K562 (cell line): ENCODE measurements at regions not wholly inside any gene's neighbourhood (a gene's known extent, or its start where the extent isn't known, plus 50 kb on each side); places are given as distances from the start of the nearest gene placed in this dataset.

Experiments
- ATAC-seq: fragments of 200-7000 bp; cut with Tn5 transposase; 3 replicates; pipeline ENCODE4 v1.9.1; 2020; ENCODE audit warnings: moderate library complexity
- BruUV-seq: library from RNA; stranded (reverse); fragments of 400-500 nt; replicated peaks from 2 replicates; lab custom pipeline; 2021; lab: Mats Ljungman, UMichigan
- CTCF ChIA-PET: fragments of 300-600 bp; formaldehyde crosslinking; extraction: SDS; loops from one replicate; lab custom pipeline; 2021; ENCODE audit warnings: low intra/inter-chr PET ratio; lab: Yijun Ruan, JAX
- POLR2A ChIA-PET: fragments of 300-600, 350-650 bp; sonication (Branson Sonifier 250); formaldehyde crosslinking; extraction: SDS; loops from one replicate; lab custom pipeline; 2021; ENCODE audit warnings: antibody characterized with exemption, inconsistent platforms; lab: Yijun Ruan, JAX
- DNase-seq, 4 experiments: peaks; one replicate each; pipeline versions ENCODE4 v3.0.0 to v3.0.0-alpha.2; 2011 to 2018; ENCODE audit warnings: low spot score in 3 of 4, mixed read lengths in 3 of 4; ENCODE audit errors: extremely low read depth in 1 of 4
- FAIRE-seq: peaks from 2 replicates; lab custom pipeline; 2011; peaks lifted over from hg19 to GRCh38; lab: Jason Lieb, UNC
- H2AFZ ChIP-seq: 2 replicates; pipeline ENCODE4 v1.6.0; 2011; ENCODE audit warnings: low read depth, low read length, control low read depth, inconsistent platforms
- H3K27ac ChIP-seq: fragments of 200-600 bp; 3 replicates; pipeline ENCODE4 v1.8.0; 2011; ENCODE audit warnings: low read depth, mild to moderate bottlenecking, control low read depth, inconsistent platforms, low read length, moderate library complexity, mixed read lengths; ENCODE audit errors: extremely low read depth
- H3K27me3 ChIP-seq, 2 experiments: fragments of 300-600 bp in 1 of 2; 2 replicates in 1 of 2; 3 replicates in 1 of 2; pipeline versions ENCODE4 v1.6.0 to v1.8.0; 2011; ENCODE audit warnings: inconsistent platforms in 2 of 2, low read length in 2 of 2, mild to moderate bottlenecking in 1 of 2, mixed read lengths in 1 of 2, moderate library complexity in 1 of 2; ENCODE audit not compliant: control insufficient read depth in 2 of 2, insufficient read depth in 2 of 2
- H3K36me3 ChIP-seq: fragments of 300-600 bp; 3 replicates; pipeline ENCODE4 v1.8.0; 2011; ENCODE audit warnings: mild to moderate bottlenecking, low read length, inconsistent platforms; ENCODE audit not compliant: control insufficient read depth, insufficient read depth
- H3K4me1 ChIP-seq, 2 experiments: fragments of 200-600 bp in 1 of 2; replicated peaks in 1 of 2; 2 replicates in 1 of 2; 3 replicates in 1 of 2; pipeline versions ENCODE4 v1.5.1 to v1.8.0; 2011; ENCODE audit warnings: inconsistent platforms in 2 of 2, low read length in 2 of 2, mild to moderate bottlenecking in 1 of 2, mixed read lengths in 1 of 2, moderate library complexity in 1 of 2; ENCODE audit not compliant: control insufficient read depth in 2 of 2, insufficient read depth in 2 of 2
- H3K4me2 ChIP-seq: 2 replicates; pipeline ENCODE4 v1.6.1; 2011; ENCODE audit warnings: low read length, control low read depth, inconsistent platforms, mixed read lengths; ENCODE audit not compliant: insufficient read depth
- H3K4me3 ChIP-seq: fragments of 200-600 bp; sonication (generic), shearing (Covaris generic); 2 replicates; pipeline ENCODE4 v1.5.1; 2016; ENCODE audit warnings: control low read depth, inconsistent platforms
- H3K79me2 ChIP-seq: fragments of 200-600 bp; 3 replicates; pipeline ENCODE4 v1.8.0; 2011; ENCODE audit warnings: low read length, inconsistent platforms; ENCODE audit not compliant: control insufficient read depth, insufficient read depth
- H3K9ac ChIP-seq, 2 experiments: 2 replicates each; pipeline versions ENCODE4 v1.6.0 to v1.6.1; 2011; ENCODE audit warnings: low read depth in 2 of 2, low read length in 2 of 2, control low read depth in 1 of 2, inconsistent platforms in 1 of 2, mild to moderate bottlenecking in 1 of 2, mixed read lengths in 1 of 2; ENCODE audit not compliant: insufficient read depth in 1 of 2
- H3K9me1 ChIP-seq: one replicate; pipeline ENCODE4 v1.6.0; 2011; ENCODE audit warnings: inconsistent platforms, mild to moderate bottlenecking, low read length, moderate library complexity; ENCODE audit not compliant: control insufficient read depth, insufficient read depth
- H3K9me3 ChIP-seq: replicated peaks from 2 replicates; pipeline ENCODE4 v1.5.1; 2011; ENCODE audit warnings: low read depth, low read length, inconsistent platforms; ENCODE audit not compliant: control insufficient read depth, insufficient read depth
- H4K20me1 ChIP-seq: replicated peaks from 2 replicates; pipeline ENCODE4 v1.6.1; 2011; ENCODE audit warnings: low read length, inconsistent platforms, mixed read lengths; ENCODE audit not compliant: control insufficient read depth, insufficient read depth
- BHLHE40 ChIP-seq: IDR thresholded peaks from 2 replicates; pipeline ENCODE4 v1.6.1; 2011; ENCODE audit warnings: low read length, improper control_type of control experiment
- CBFA2T2 ChIP-seq: fragments of 450-650 bp; conservative IDR thresholded peaks from 2 replicates; pipeline ENCODE4 v1.6.1; 2017; ENCODE audit warnings: mild to moderate bottlenecking
- DDX20 ChIP-seq: fragments of 450-650 bp; IDR thresholded peaks from 2 replicates; pipeline ENCODE4 v1.6.1; 2016; ENCODE audit warnings: missing genetic modification characterization, low read depth, mild to moderate bottlenecking, missing compliant biosample characterization, moderate library complexity
- FOXM1 ChIP-seq, 2 experiments: fragments of 450-650 bp in 1 of 2; sonication (generic) in 1 of 2; formaldehyde crosslinking in 1 of 2; IDR thresholded peaks; 2 replicates each; pipeline versions ENCODE4 v1.6.1 to v1.9.0; 2017 to 2022; ENCODE audit warnings: low read depth in 2 of 2, mild to moderate bottlenecking in 2 of 2, missing genetic modification reagents in 1 of 2, moderate library complexity in 1 of 2
- MYBL2 ChIP-seq, 2 experiments: fragments of 450-650 bp in 1 of 2; sonication (generic) in 1 of 2; formaldehyde crosslinking in 1 of 2; IDR thresholded peaks; 2 replicates each; pipeline versions ENCODE4 v1.6.1 to v1.8.1; 2017 to 2022; ENCODE audit warnings: borderline replicate concordance in 1 of 2, inconsistent platforms in 1 of 2, low read depth in 1 of 2, mild to moderate bottlenecking in 1 of 2, missing genetic modification reagents in 1 of 2, moderate library complexity in 1 of 2
- NCOA2 ChIP-seq, 2 experiments: fragments of 450-650 bp; IDR thresholded peaks; 2 replicates each; pipeline ENCODE4 v1.6.1; 2018; ENCODE audit warnings: mild to moderate bottlenecking in 2 of 2, moderate library complexity in 1 of 2; ENCODE audit not compliant: partially characterized antibody in 2 of 2
- NCOA6 ChIP-seq: fragments of 450-650 bp; IDR thresholded peaks from 2 replicates; pipeline ENCODE4 v1.6.1; 2017; ENCODE audit warnings: mild to moderate bottlenecking
- SMAD1 ChIP-seq: fragments of 150-350 bp; IDR thresholded peaks from 2 replicates; pipeline ENCODE4 v1.6.1; 2014; ENCODE audit warnings: low read length, low read depth; ENCODE audit not compliant: partially characterized antibody
- ZFP1 ChIP-seq: fragments of 450-650 bp; formaldehyde crosslinking; IDR thresholded peaks from 2 replicates; pipeline ENCODE4 v1.4.0; 2020; ENCODE audit warnings: mild to moderate bottlenecking, mixed read lengths
- ZNF354B ChIP-seq: fragments of 250-450 bp; sonication (Bioruptor Pico); IDR thresholded peaks from 2 replicates; pipeline ENCODE4 v1.4.0; 2020
- WGBS: fragments of 100-300 bp; shearing (Covaris generic); methylation state at CpG from one replicate; pipeline ENCODE4 v1.1.6; 2016; ENCODE audit warnings: low coverage, mixed read lengths; ENCODE audit not compliant: insufficient coverage; ENCODE audit errors: missing lambda C conversion rate; 5-methylcytosine and 5-hydroxymethylcytosine counted together
- in situ Hi-C: fragments of 300-500 bp; cut with MboI; formaldehyde crosslinking; loops from 4 replicates; pipeline ENCODE4 v1.15.0; 2018; ENCODE audit warnings: inconsistent platforms, mixed read lengths
- intact Hi-C: fragments of 100-400 bp; cut with micrococcal nuclease; formaldehyde crosslinking; loops from 2 replicates; pipeline ENCODE4 v1.14.2; 2022
- TF ChIP-seq, protein P1 (sequence below): sonication (generic); formaldehyde crosslinking; IDR thresholded peaks from 2 replicates; pipeline ENCODE4 v1.8.0; 2022; ENCODE audit warnings: mild to moderate bottlenecking, missing genetic modification reagents
- TF ChIP-seq, protein P2 (sequence below): IDR thresholded peaks from 2 replicates; pipeline ENCODE4 v1.6.1; 2011; ENCODE audit warnings: borderline replicate concordance, low read depth, mild to moderate bottlenecking, moderate library complexity, low read length; ENCODE audit not compliant: insufficient read depth, poor library complexity, severe bottlenecking

DNA sequence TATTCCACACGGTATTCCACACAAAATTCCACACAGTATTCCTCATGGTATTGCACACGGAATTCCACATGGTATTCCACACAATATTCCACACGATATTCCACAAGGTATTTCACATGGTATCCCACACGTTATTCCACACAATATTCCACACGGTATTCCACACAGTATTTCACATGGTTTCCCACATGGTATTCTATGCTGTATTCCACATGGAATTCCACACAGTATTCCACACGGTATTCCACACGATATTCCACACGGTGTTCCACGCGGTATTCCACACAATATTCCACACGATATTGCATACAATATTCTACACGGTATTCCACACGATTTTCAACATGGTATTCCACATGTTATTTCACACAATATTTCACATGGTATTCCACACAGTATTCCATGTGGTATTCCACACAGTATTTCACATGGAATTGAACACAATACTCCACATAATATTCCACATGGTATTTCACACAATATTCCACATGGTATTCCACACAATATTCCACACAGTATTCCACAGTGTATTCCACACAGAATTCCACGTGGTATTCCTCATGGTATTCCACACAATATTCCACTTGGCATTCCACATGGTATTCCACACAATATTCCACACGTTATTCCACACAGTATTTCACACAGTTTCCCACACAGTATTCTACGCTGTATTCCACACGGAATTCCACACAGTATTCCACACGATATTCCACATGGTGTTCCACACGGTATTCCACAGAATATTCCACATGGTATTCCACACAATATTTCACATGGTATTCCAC, 136.0 kb upstream of the CHST15 start:
- H3K9me1 ChIP-seq: no peaks in the 10 kb centered on the region
- TF ChIP-seq BHLHE40 (no peak), ZNF354B (CRISPR knock-in tag) (no peak), ZFP1 (no peak), FOXM1 (IDR thresholded peaks at IDR 0.05; ENCODE audit: low read depth) (no peak), FOXM1 (CRISPR knock-in tag; IDR thresholded peaks at IDR 0.05; ENCODE audit: low read depth) (no peak), MYBL2 (IDR thresholded peaks at IDR 0.05; ENCODE audit: low read depth) (no peak), MYBL2 (CRISPR knock-in tag; IDR thresholded peaks at IDR 0.05; ENCODE audit: borderline replicate concordance) (no peak), NCOA2 (IDR thresholded peaks at IDR 0.05; ENCODE audit: partially characterized antibody in 2 of 2) (no peak), DDX20 (tag) (no peak), CBFA2T2 (no peak), SMAD1 (no peak), NCOA6 (no peak)
- TF ChIP-seq, protein P1, sequence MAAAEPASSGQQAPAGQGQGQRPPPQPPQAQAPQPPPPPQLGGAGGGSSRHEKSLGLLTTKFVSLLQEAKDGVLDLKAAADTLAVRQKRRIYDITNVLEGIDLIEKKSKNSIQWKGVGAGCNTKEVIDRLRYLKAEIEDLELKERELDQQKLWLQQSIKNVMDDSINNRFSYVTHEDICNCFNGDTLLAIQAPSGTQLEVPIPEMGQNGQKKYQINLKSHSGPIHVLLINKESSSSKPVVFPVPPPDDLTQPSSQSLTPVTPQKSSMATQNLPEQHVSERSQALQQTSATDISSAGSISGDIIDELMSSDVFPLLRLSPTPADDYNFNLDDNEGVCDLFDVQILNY (CRISPR knock-in tag): no peak
- TF ChIP-seq, protein P2, sequence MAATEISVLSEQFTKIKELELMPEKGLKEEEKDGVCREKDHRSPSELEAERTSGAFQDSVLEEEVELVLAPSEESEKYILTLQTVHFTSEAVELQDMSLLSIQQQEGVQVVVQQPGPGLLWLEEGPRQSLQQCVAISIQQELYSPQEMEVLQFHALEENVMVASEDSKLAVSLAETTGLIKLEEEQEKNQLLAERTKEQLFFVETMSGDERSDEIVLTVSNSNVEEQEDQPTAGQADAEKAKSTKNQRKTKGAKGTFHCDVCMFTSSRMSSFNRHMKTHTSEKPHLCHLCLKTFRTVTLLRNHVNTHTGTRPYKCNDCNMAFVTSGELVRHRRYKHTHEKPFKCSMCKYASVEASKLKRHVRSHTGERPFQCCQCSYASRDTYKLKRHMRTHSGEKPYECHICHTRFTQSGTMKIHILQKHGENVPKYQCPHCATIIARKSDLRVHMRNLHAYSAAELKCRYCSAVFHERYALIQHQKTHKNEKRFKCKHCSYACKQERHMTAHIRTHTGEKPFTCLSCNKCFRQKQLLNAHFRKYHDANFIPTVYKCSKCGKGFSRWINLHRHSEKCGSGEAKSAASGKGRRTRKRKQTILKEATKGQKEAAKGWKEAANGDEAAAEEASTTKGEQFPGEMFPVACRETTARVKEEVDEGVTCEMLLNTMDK: no peak
- intact Hi-C loops (no loop called here), in situ Hi-C loops (no loop called here)
- H3K27ac ChIP-seq: no peak overlapping the region
- no peak for ATAC-seq
- no peak overlapping the region for H3K4me2 ChIP-seq
- peaks cover 0 to 5% of the 10 kb centered on the region in 2 experiments; a peak in 2 of 5 replicates for H3K27me3 ChIP-seq
- no peaks in the 10 kb centered on the region for H3K36me3 ChIP-seq
- no peak for DNase-seq
- CTCF ChIA-PET: no interaction called here
- FAIRE-seq: no peak
- H4K20me1 ChIP-seq: no peaks in the 10 kb centered on the region
- no peaks in the 10 kb centered on the region for H3K79me2 ChIP-seq
- H3K9me3 ChIP-seq: peaks cover 15% of the 10 kb centered on the region
- H3K9ac ChIP-seq: no peak overlapping the region
- POLR2A ChIA-PET: no interaction called here
- BruUV-seq: no TSS peak
- H3K4me1 ChIP-seq: no peaks in the 10 kb centered on the region
- no peak overlapping the region for H2AFZ ChIP-seq
- no peak overlapping the region for H3K4me3 ChIP-seq
- 8% methylated on average over 19 of the region's 19 CpGs for WGBS
